ENCODE measurements at regions not wholly inside any gene's neighbourhood (a gene's known extent, or its start where the extent isn't known, plus 50 kb on each side); places are given as distances from the start of the nearest gene placed in this dataset.

DNA sequence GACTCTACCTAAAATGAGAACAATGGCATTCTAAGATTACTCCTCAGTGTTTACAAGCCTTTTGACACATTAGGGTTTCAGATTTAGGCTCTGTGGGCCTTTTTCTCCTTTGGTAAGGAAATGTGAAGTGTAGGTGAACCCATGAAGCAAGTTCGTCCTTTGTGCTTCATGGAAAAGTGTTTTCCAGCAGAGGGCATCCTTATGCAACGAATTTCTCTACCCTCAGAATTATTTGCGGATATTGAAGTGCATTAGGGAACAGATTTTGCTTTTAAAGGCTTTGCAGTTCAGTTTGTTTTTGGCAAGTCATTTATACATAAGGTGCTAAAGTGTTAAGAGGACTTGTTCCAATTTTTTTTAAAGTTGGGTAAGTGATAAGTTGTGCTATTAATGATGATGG, 55.7 kb upstream of the FERMT1 start:
- no peaks in the 10 kb centered on the region for H3K27me3 Mint-ChIP-seq
- DNase-seq: no peak
- no peak overlapping the region for H3K27ac Mint-ChIP-seq
- no peak overlapping the region for H3K4me3 Mint-ChIP-seq
- H3K36me3 Mint-ChIP-seq (ENCODE audit: low read depth): no peaks in the 10 kb centered on the region
- intact Hi-C loops (cut with micrococcal nuclease): no loop called here
- H3K9me3 Mint-ChIP-seq: no peaks in the 10 kb centered on the region
- H3K4me1 Mint-ChIP-seq: no peaks in the 10 kb centered on the region

DNA sequence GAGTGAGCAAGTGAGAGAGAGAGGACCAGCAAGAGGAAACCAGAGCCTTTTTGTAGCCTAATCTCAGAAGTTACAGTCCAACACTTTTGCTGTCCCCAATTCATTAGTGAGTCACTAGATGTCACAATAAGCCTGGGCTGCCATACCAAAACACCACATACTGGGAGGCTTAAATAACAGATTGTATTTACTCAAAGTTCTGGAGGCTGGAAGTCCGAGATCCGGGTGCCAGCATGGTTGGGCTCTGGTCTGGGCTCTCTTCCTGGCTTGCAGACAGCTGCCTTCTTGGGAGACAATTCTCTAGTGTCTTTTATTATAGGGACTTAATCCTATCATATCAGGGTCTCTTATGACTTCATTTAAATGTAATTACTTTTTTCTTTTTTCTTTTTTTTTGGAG, 50.7 kb upstream of the FERMT1 start:
- H3K4me3 Mint-ChIP-seq: no peak overlapping the region

More for the DNA sequence above, 50.7 kb upstream of the FERMT1 start:
- Mint-ChIP-seq H3K27ac (no peak overlapping the region), H3K36me3 (ENCODE audit: low read depth) (no peaks in the 10 kb centered on the region), H3K9me3 (no peaks in the 10 kb centered on the region), H3K27me3 (no peaks in the 10 kb centered on the region), H3K4me1 (no peaks in the 10 kb centered on the region)
- DNase-seq: no peak
- intact Hi-C loops (cut with micrococcal nuclease): no loop called here
